ENCODE measurements at regions not wholly inside any gene's neighbourhood (a gene's known extent, or its start where the extent isn't known, plus 50 kb on each side); places are given as distances from the start of the nearest gene placed in this dataset.
"Not testable (repeated sequence)": the region's sequence is repeated elsewhere in the genome, so short reads cannot be mapped to it uniquely, and the experiment has no call there.

- Mint-ChIP-seq H3K9me3 (ENCODE audit: low read depth, unreplicated experiment) (peaks cover 7% of the 10 kb centered on the region), H3K27me3 (ENCODE audit: unreplicated experiment) (no peaks in the 10 kb centered on the region), H3K4me1 (ENCODE audit: low read depth, unreplicated experiment) (no peaks in the 10 kb centered on the region), H3K4me3 (ENCODE audit: low read depth, unreplicated experiment) (no peak overlapping the region), H3K27ac (ENCODE audit: unreplicated experiment) (no peak overlapping the region), H3K36me3 (ENCODE audit: insufficient read depth, unreplicated experiment) (no peaks in the 10 kb centered on the region)
- no peak for TF ChIP-seq CTCF (IDR thresholded peaks at IDR 0.05; ENCODE audit: unreplicated experiment)
- intact Hi-C loops (cut with micrococcal nuclease; ENCODE audit: unreplicated experiment): no loop called here
- CTCF ChIA-PET: no interaction called here
- BruUV-seq (replicated peaks): no TSS peak
- DNase-seq: no peak
Observed at GRCh38 chr4:60463857-60464502, 736.1 kb upstream of the ADGRL3 start.

GRCh38 chr4:60482921-60483351 lies 717.2 kb upstream of the ADGRL3 start:
- H3K9me3 Mint-ChIP-seq (ENCODE audit: low read depth, unreplicated experiment): peaks cover 3% of the 10 kb centered on the region
- TF ChIP-seq CTCF (IDR thresholded peaks at IDR 0.05; ENCODE audit: unreplicated experiment): no peak
- peaks cover 8% of the 10 kb centered on the region for H3K4me1 Mint-ChIP-seq (ENCODE audit: low read depth, unreplicated experiment)
- intact Hi-C loops (cut with micrococcal nuclease; ENCODE audit: unreplicated experiment): no loop called here
- H3K36me3 Mint-ChIP-seq (ENCODE audit: insufficient read depth, unreplicated experiment): no peaks in the 10 kb centered on the region
- no peak overlapping the region for H3K27ac Mint-ChIP-seq (ENCODE audit: unreplicated experiment)
- CTCF ChIA-PET: no interaction called here
- no peak for DNase-seq
- no peaks in the 10 kb centered on the region for H3K27me3 Mint-ChIP-seq (ENCODE audit: unreplicated experiment)
- no TSS peak for BruUV-seq (replicated peaks)
- no peak overlapping the region for H3K4me3 Mint-ChIP-seq (ENCODE audit: low read depth, unreplicated experiment)

- Mint-ChIP-seq H3K9me3 (ENCODE audit: low read depth, unreplicated experiment) (peaks cover 3% of the 10 kb centered on the region), H3K4me1 (ENCODE audit: low read depth, unreplicated experiment) (peaks cover 8% of the 10 kb centered on the region)
- no peak for TF ChIP-seq CTCF (IDR thresholded peaks at IDR 0.05; ENCODE audit: unreplicated experiment)
Observed at GRCh38 chr4:60485276-60485675, 714.9 kb upstream of the ADGRL3 start.

GRCh38 chr4:60487118-60487761 lies 712.9 kb upstream of the ADGRL3 start:
- H3K4me1 Mint-ChIP-seq (ENCODE audit: low read depth, unreplicated experiment); H3K4me3 Mint-ChIP-seq (ENCODE audit: low read depth, unreplicated experiment); BruUV-seq (replicated peaks); H3K27ac Mint-ChIP-seq (ENCODE audit: unreplicated experiment); H3K27me3 Mint-ChIP-seq (ENCODE audit: unreplicated experiment); CTCF ChIA-PET; intact Hi-C loops (cut with micrococcal nuclease; ENCODE audit: unreplicated experiment); H3K9me3 Mint-ChIP-seq (ENCODE audit: low read depth, unreplicated experiment); H3K36me3 Mint-ChIP-seq (ENCODE audit: insufficient read depth, unreplicated experiment); DNase-seq: not testable (repeated sequence)

More at GRCh38 chr4:60485276-60485675, 714.9 kb upstream of the ADGRL3 start:
- H3K27me3 Mint-ChIP-seq (ENCODE audit: unreplicated experiment): no peaks in the 10 kb centered on the region
- no peak overlapping the region for H3K27ac Mint-ChIP-seq (ENCODE audit: unreplicated experiment)
- CTCF ChIA-PET: no interaction called here
- BruUV-seq (replicated peaks): no TSS peak
- H3K4me3 Mint-ChIP-seq (ENCODE audit: low read depth, unreplicated experiment): no peak overlapping the region
- intact Hi-C loops (cut with micrococcal nuclease; ENCODE audit: unreplicated experiment): no loop called here
- no peak for DNase-seq
- H3K36me3 Mint-ChIP-seq (ENCODE audit: insufficient read depth, unreplicated experiment): no peaks in the 10 kb centered on the region

GRCh38 chr4:60500810-60501209 lies 699.3 kb upstream of the ADGRL3 start:
- Mint-ChIP-seq H3K9me3 (ENCODE audit: low read depth, unreplicated experiment) (peaks cover 8% of the 10 kb centered on the region), H3K27me3 (ENCODE audit: unreplicated experiment) (no peaks in the 10 kb centered on the region), H3K36me3 (ENCODE audit: insufficient read depth, unreplicated experiment) (no peaks in the 10 kb centered on the region), H3K4me3 (ENCODE audit: low read depth, unreplicated experiment) (no peak overlapping the region), H3K27ac (ENCODE audit: unreplicated experiment) (no peak overlapping the region), H3K4me1 (ENCODE audit: low read depth, unreplicated experiment) (no peaks in the 10 kb centered on the region)
- BruUV-seq (replicated peaks): no TSS peak
- CTCF ChIA-PET: no interaction called here
- TF ChIP-seq CTCF (IDR thresholded peaks at IDR 0.05; ENCODE audit: unreplicated experiment): no peak
- intact Hi-C loops (cut with micrococcal nuclease; ENCODE audit: unreplicated experiment): no loop called here
- no peak for DNase-seq

All from Calu3 (cell line).